ENCODE measurements at regions not wholly inside any gene's neighbourhood (a gene's known extent, or its start where the extent isn't known, plus 50 kb on each side); places are given as distances from the start of the nearest gene placed in this dataset.

GRCh38 chr2:226355600-226355999, 444.0 kb downstream of the IRS1 start:
- Histone ChIP-seq H2AFZ (ENCODE audit: low read depth, low read length, severe bottlenecking) (no peak overlapping the region), H3K27me3 (ENCODE audit: low read length) (no peaks in the 10 kb centered on the region), H3K9ac (ENCODE audit: low read length) (no peak overlapping the region), H3F3A (ENCODE audit: insufficient read depth) (no peaks in the 10 kb centered on the region), H3K4me3 (ENCODE audit: insufficient read depth, low read length, poor library complexity, severe bottlenecking) (no peak overlapping the region), H3K4me2 (ENCODE audit: low read depth, low read length, poor library complexity, severe bottlenecking) (no peak overlapping the region), H4K20me1 (ENCODE audit: low read depth, low read length) (no peaks in the 10 kb centered on the region), H3K9me2 (replicated peaks; ENCODE audit: insufficient read depth, low read length) (no peaks in the 10 kb centered on the region), H3K9me3 (ENCODE audit: insufficient read depth, low read length) (no peaks in the 10 kb centered on the region), H3K79me2 (ENCODE audit: insufficient read depth, low read length) (no peaks in the 10 kb centered on the region), H3K36me3 (ENCODE audit: low read length) (no peaks in the 10 kb centered on the region), H3K27ac (ENCODE audit: low read depth, low read length) (no peak overlapping the region)
- no peak for TF ChIP-seq EZH2phosphoT487 (conservative IDR thresholded peaks at IDR 0.05; ENCODE audit: low read length)
- TF ChIP-seq CTCF (IDR thresholded peaks at IDR 0.05; ENCODE audit: insufficient read depth, low read length, poor library complexity, severe bottlenecking): no peak

- Histone ChIP-seq H3K36me3 (ENCODE audit: low read length) (no peaks in the 10 kb centered on the region), H3K9ac (ENCODE audit: low read length) (no peak overlapping the region), H3K4me3 (ENCODE audit: insufficient read depth, low read length, poor library complexity, severe bottlenecking) (no peak overlapping the region), H3K79me2 (ENCODE audit: insufficient read depth, low read length) (no peaks in the 10 kb centered on the region), H3K27me3 (ENCODE audit: low read length) (no peaks in the 10 kb centered on the region), H3K27ac (ENCODE audit: low read depth, low read length) (no peak overlapping the region), H3F3A (ENCODE audit: insufficient read depth) (no peaks in the 10 kb centered on the region), H2AFZ (ENCODE audit: low read depth, low read length, severe bottlenecking) (no peak overlapping the region), H3K9me3 (ENCODE audit: insufficient read depth, low read length) (no peaks in the 10 kb centered on the region), H4K20me1 (ENCODE audit: low read depth, low read length) (no peaks in the 10 kb centered on the region), H3K9me2 (replicated peaks; ENCODE audit: insufficient read depth, low read length) (no peaks in the 10 kb centered on the region), H3K4me2 (ENCODE audit: low read depth, low read length, poor library complexity, severe bottlenecking) (no peak overlapping the region)
- TF ChIP-seq EZH2phosphoT487 (conservative IDR thresholded peaks at IDR 0.05; ENCODE audit: low read length) (no peak), CTCF (IDR thresholded peaks at IDR 0.05; ENCODE audit: insufficient read depth, low read length, poor library complexity, severe bottlenecking) (no peak)
Observed at GRCh38 chr2:226354434-226354833, 445.2 kb downstream of the IRS1 start.

- no peaks in the 10 kb centered on the region for H3K79me2 ChIP-seq (ENCODE audit: insufficient read depth, low read length)
- H3K36me3 ChIP-seq (ENCODE audit: low read length): no peaks in the 10 kb centered on the region
- no peak overlapping the region for H3K4me3 ChIP-seq (ENCODE audit: insufficient read depth, low read length, poor library complexity, severe bottlenecking)
- no peaks in the 10 kb centered on the region for H3K27me3 ChIP-seq (ENCODE audit: low read length)
- no peak overlapping the region for H3K4me2 ChIP-seq (ENCODE audit: low read depth, low read length, poor library complexity, severe bottlenecking)
- no peak overlapping the region for H2AFZ ChIP-seq (ENCODE audit: low read depth, low read length, severe bottlenecking)
- H3K9me2 ChIP-seq (replicated peaks; ENCODE audit: insufficient read depth, low read length): no peaks in the 10 kb centered on the region
- no peaks in the 10 kb centered on the region for H4K20me1 ChIP-seq (ENCODE audit: low read depth, low read length)
- H3K27ac ChIP-seq (ENCODE audit: low read depth, low read length): no peak overlapping the region
- no peak overlapping the region for H3K9ac ChIP-seq (ENCODE audit: low read length)
- TF ChIP-seq CTCF (IDR thresholded peaks at IDR 0.05; ENCODE audit: insufficient read depth, low read length, poor library complexity, severe bottlenecking) (no peak), EZH2phosphoT487 (conservative IDR thresholded peaks at IDR 0.05; ENCODE audit: low read length) (no peak)
- H3K9me3 ChIP-seq (ENCODE audit: insufficient read depth, low read length): no peaks in the 10 kb centered on the region
- H3F3A ChIP-seq (ENCODE audit: insufficient read depth): no peaks in the 10 kb centered on the region
Observed at GRCh38 chr2:226352941-226353560, 446.6 kb downstream of the IRS1 start.
